ENCODE measurements at regions not wholly inside any gene's neighbourhood (a gene's known extent, or its start where the extent isn't known, plus 50 kb on each side); places are given as distances from the start of the nearest gene placed in this dataset.

DNA sequence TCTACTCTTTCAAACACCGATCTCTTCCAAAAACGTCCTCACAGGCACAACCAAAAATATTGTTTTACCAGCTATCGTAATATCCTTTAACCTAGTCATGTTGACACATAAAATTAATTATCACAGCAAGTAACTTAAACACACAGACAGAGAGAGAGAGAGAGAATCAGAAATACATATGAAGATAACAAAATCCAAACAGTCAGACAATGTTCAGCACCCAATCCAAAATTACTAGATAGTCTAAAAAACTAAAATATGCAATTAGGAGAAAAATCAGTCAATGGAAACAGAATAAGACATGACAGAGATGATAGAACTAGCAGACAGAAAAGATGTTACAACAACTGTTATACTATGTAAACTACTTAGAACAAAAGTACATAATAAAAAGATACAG lies 537.7 kb downstream of the LMO4 start:
- no peak for TF ChIP-seq POLR2A (IDR thresholded peaks at IDR 0.05)
- TF ChIP-seq, protein P1, sequence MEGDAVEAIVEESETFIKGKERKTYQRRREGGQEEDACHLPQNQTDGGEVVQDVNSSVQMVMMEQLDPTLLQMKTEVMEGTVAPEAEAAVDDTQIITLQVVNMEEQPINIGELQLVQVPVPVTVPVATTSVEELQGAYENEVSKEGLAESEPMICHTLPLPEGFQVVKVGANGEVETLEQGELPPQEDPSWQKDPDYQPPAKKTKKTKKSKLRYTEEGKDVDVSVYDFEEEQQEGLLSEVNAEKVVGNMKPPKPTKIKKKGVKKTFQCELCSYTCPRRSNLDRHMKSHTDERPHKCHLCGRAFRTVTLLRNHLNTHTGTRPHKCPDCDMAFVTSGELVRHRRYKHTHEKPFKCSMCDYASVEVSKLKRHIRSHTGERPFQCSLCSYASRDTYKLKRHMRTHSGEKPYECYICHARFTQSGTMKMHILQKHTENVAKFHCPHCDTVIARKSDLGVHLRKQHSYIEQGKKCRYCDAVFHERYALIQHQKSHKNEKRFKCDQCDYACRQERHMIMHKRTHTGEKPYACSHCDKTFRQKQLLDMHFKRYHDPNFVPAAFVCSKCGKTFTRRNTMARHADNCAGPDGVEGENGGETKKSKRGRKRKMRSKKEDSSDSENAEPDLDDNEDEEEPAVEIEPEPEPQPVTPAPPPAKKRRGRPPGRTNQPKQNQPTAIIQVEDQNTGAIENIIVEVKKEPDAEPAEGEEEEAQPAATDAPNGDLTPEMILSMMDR (IDR thresholded peaks at IDR 0.05), result no peak

Data from lower leg skin (tissue), 3 donors.